K562 (cell line): ENCODE measurements at regions not wholly inside any gene's neighbourhood (a gene's known extent, or its start where the extent isn't known, plus 50 kb on each side); places are given as distances from the start of the nearest gene placed in this dataset.

ENCODE experiments used
- ATAC-seq: fragments of 200-7000 bp; cut with Tn5 transposase; 3 replicates; pipeline ENCODE4 v1.9.1; 2020; ENCODE audit warnings: moderate library complexity
- BruUV-seq: library from RNA; stranded (reverse); fragments of 400-500 nt; replicated peaks from 2 replicates; lab custom pipeline; 2021; lab: Mats Ljungman, UMichigan
- CTCF ChIA-PET: fragments of 300-600 bp; formaldehyde crosslinking; extraction: SDS; loops from one replicate; lab custom pipeline; 2021; ENCODE audit warnings: low intra/inter-chr PET ratio; lab: Yijun Ruan, JAX
- POLR2A ChIA-PET: fragments of 300-600, 350-650 bp; sonication (Branson Sonifier 250); formaldehyde crosslinking; extraction: SDS; loops from one replicate; lab custom pipeline; 2021; ENCODE audit warnings: antibody characterized with exemption, inconsistent platforms; lab: Yijun Ruan, JAX
- DNase-seq, 4 experiments: peaks; one replicate each; pipeline versions ENCODE4 v3.0.0 to v3.0.0-alpha.2; 2011 to 2018; ENCODE audit warnings: low spot score in 3 of 4, mixed read lengths in 3 of 4; ENCODE audit errors: extremely low read depth in 1 of 4
- FAIRE-seq: peaks from 2 replicates; lab custom pipeline; 2011; peaks lifted over from hg19 to GRCh38; lab: Jason Lieb, UNC
- H2AFZ ChIP-seq: 2 replicates; pipeline ENCODE4 v1.6.0; 2011; ENCODE audit warnings: low read depth, low read length, control low read depth, inconsistent platforms
- H3K27ac ChIP-seq: fragments of 200-600 bp; 3 replicates; pipeline ENCODE4 v1.8.0; 2011; ENCODE audit warnings: low read depth, mild to moderate bottlenecking, control low read depth, inconsistent platforms, low read length, moderate library complexity, mixed read lengths; ENCODE audit errors: extremely low read depth
- H3K27me3 ChIP-seq, 2 experiments: fragments of 300-600 bp in 1 of 2; 2 replicates in 1 of 2; 3 replicates in 1 of 2; pipeline versions ENCODE4 v1.6.0 to v1.8.0; 2011; ENCODE audit warnings: inconsistent platforms in 2 of 2, low read length in 2 of 2, mild to moderate bottlenecking in 1 of 2, mixed read lengths in 1 of 2, moderate library complexity in 1 of 2; ENCODE audit not compliant: control insufficient read depth in 2 of 2, insufficient read depth in 2 of 2
- H3K36me3 ChIP-seq: fragments of 300-600 bp; 3 replicates; pipeline ENCODE4 v1.8.0; 2011; ENCODE audit warnings: mild to moderate bottlenecking, low read length, inconsistent platforms; ENCODE audit not compliant: control insufficient read depth, insufficient read depth
- H3K4me1 ChIP-seq, 2 experiments: fragments of 200-600 bp in 1 of 2; replicated peaks in 1 of 2; 2 replicates in 1 of 2; 3 replicates in 1 of 2; pipeline versions ENCODE4 v1.5.1 to v1.8.0; 2011; ENCODE audit warnings: inconsistent platforms in 2 of 2, low read length in 2 of 2, mild to moderate bottlenecking in 1 of 2, mixed read lengths in 1 of 2, moderate library complexity in 1 of 2; ENCODE audit not compliant: control insufficient read depth in 2 of 2, insufficient read depth in 2 of 2
- H3K4me2 ChIP-seq: 2 replicates; pipeline ENCODE4 v1.6.1; 2011; ENCODE audit warnings: low read length, control low read depth, inconsistent platforms, mixed read lengths; ENCODE audit not compliant: insufficient read depth
- H3K4me3 ChIP-seq: fragments of 200-600 bp; sonication (generic), shearing (Covaris generic); 2 replicates; pipeline ENCODE4 v1.5.1; 2016; ENCODE audit warnings: control low read depth, inconsistent platforms
- H3K79me2 ChIP-seq: fragments of 200-600 bp; 3 replicates; pipeline ENCODE4 v1.8.0; 2011; ENCODE audit warnings: low read length, inconsistent platforms; ENCODE audit not compliant: control insufficient read depth, insufficient read depth
- H3K9ac ChIP-seq, 2 experiments: 2 replicates each; pipeline versions ENCODE4 v1.6.0 to v1.6.1; 2011; ENCODE audit warnings: low read depth in 2 of 2, low read length in 2 of 2, control low read depth in 1 of 2, inconsistent platforms in 1 of 2, mild to moderate bottlenecking in 1 of 2, mixed read lengths in 1 of 2; ENCODE audit not compliant: insufficient read depth in 1 of 2
- H3K9me1 ChIP-seq: one replicate; pipeline ENCODE4 v1.6.0; 2011; ENCODE audit warnings: inconsistent platforms, mild to moderate bottlenecking, low read length, moderate library complexity; ENCODE audit not compliant: control insufficient read depth, insufficient read depth
- H3K9me3 ChIP-seq: replicated peaks from 2 replicates; pipeline ENCODE4 v1.5.1; 2011; ENCODE audit warnings: low read depth, low read length, inconsistent platforms; ENCODE audit not compliant: control insufficient read depth, insufficient read depth
- H4K20me1 ChIP-seq: replicated peaks from 2 replicates; pipeline ENCODE4 v1.6.1; 2011; ENCODE audit warnings: low read length, inconsistent platforms, mixed read lengths; ENCODE audit not compliant: control insufficient read depth, insufficient read depth
- MCM5 ChIP-seq: fragments of 450-650 bp; IDR thresholded peaks from 2 replicates; pipeline ENCODE4 v1.6.1; 2016; ENCODE audit warnings: low read depth
- NFXL1 ChIP-seq: fragments of 450-650 bp; formaldehyde crosslinking; IDR thresholded peaks from 2 replicates; pipeline ENCODE4 v1.4.0; 2021; ENCODE audit warnings: mild to moderate bottlenecking
- PCBP1 ChIP-seq: fragments of 200-400 bp; formaldehyde crosslinking; IDR thresholded peaks from 2 replicates; pipeline ENCODE4 v1.6.1; 2018; ENCODE audit warnings: mild to moderate bottlenecking, low read depth, low read length; ENCODE audit not compliant: poor library complexity, severe bottlenecking
- PML ChIP-seq: IDR thresholded peaks from 2 replicates; pipeline ENCODE4 v1.6.1; 2012; ENCODE audit warnings: low read length, inconsistent platforms
- POLR3A ChIP-seq: IDR thresholded peaks from 2 replicates; pipeline ENCODE4 v1.6.1; 2011; ENCODE audit warnings: borderline replicate concordance, mild to moderate bottlenecking, moderate library complexity; ENCODE audit not compliant: insufficient read length, insufficient read depth; ENCODE audit errors: extremely low read depth
- TCFL5 ChIP-seq: fragments of 250-450 bp; sonication (Bioruptor Pico); conservative IDR thresholded peaks from 2 replicates; pipeline ENCODE4 v1.6.1; 2021; ENCODE audit warnings: mild to moderate bottlenecking, moderate library complexity, matching md5 sums
- ZBED1 ChIP-seq: IDR thresholded peaks from 2 replicates; pipeline ENCODE4 v1.6.1; 2014
- ZBTB7A ChIP-seq: IDR thresholded peaks from 2 replicates; pipeline ENCODE4 v1.6.1; 2011; ENCODE audit warnings: low read depth, mild to moderate bottlenecking, low read length, moderate library complexity, borderline replicate concordance; ENCODE audit not compliant: control insufficient read depth
- ZNF217 ChIP-seq: sonication (generic); formaldehyde crosslinking; IDR thresholded peaks from 2 replicates; pipeline ENCODE4 v1.8.0; 2022; ENCODE audit warnings: mild to moderate bottlenecking, missing genetic modification reagents
- ZNF311 ChIP-seq: fragments of 250-450 bp; sonication (Bioruptor Pico); IDR thresholded peaks from 2 replicates; pipeline ENCODE4 v1.4.0; 2020; ENCODE audit warnings: mild to moderate bottlenecking, moderate library complexity
- WGBS: fragments of 100-300 bp; shearing (Covaris generic); methylation state at CpG from one replicate; pipeline ENCODE4 v1.1.6; 2016; ENCODE audit warnings: low coverage, mixed read lengths; ENCODE audit not compliant: insufficient coverage; ENCODE audit errors: missing lambda C conversion rate; 5-methylcytosine and 5-hydroxymethylcytosine counted together
- in situ Hi-C: fragments of 300-500 bp; cut with MboI; formaldehyde crosslinking; loops from 4 replicates; pipeline ENCODE4 v1.15.0; 2018; ENCODE audit warnings: inconsistent platforms, mixed read lengths
- intact Hi-C: fragments of 100-400 bp; cut with micrococcal nuclease; formaldehyde crosslinking; loops from 2 replicates; pipeline ENCODE4 v1.14.2; 2022
- TF ChIP-seq, protein P1 (sequence below): fragments of 450-650 bp; IDR thresholded peaks from 2 replicates; pipeline ENCODE4 v1.6.1; 2016; ENCODE audit warnings: missing biosample characterization, missing genetic modification characterization
- TF ChIP-seq, protein P2 (sequence below): sonication (generic); formaldehyde crosslinking; IDR thresholded peaks from 2 replicates; pipeline ENCODE4 v1.8.1; 2023; ENCODE audit warnings: mild to moderate bottlenecking, missing genetic modification reagents, moderate library complexity
- TF ChIP-seq, protein P3 (sequence below): fragments of 450-650 bp; IDR thresholded peaks from 2 replicates; pipeline ENCODE4 v1.6.1; 2018; ENCODE audit warnings: mild to moderate bottlenecking, low read depth; ENCODE audit not compliant: partially characterized antibody

DNA sequence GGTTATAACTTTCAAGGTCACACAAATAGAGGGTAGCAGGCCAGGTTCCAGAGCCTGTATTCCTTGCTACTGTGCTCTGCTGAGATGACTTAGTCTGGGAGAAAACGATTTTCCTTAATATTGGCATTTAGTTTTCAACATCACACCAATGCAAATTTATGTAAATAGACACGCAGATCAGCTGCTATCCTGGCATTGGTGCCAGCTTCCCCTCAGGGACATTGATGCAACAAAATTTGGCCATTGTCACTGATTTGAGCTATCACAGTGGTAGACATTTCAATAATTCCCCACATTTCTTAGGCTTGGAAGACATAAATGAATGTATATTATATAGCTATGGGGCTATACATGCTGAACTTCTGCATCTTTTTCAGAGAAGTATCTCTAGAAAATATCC is 71.6 kb upstream of the ASTN2 start:
- Histone ChIP-seq H3K4me1 (no peaks in the 10 kb centered on the region), H3K9ac (no peak overlapping the region), H3K9me1 (no peaks in the 10 kb centered on the region), H2AFZ (no peak overlapping the region), H4K20me1 (no peaks in the 10 kb centered on the region), H3K79me2 (no peaks in the 10 kb centered on the region), H3K4me3 (no peak overlapping the region), H3K4me2 (no peak overlapping the region), H3K27me3 (no peaks in the 10 kb centered on the region), H3K27ac (no peak overlapping the region), H3K9me3 (no peaks in the 10 kb centered on the region), H3K36me3 (no peaks in the 10 kb centered on the region)
- WGBS = 0% methylated on average over 2 of the region's 2 CpGs
- TF ChIP-seq ZBED1 (no peak), ZNF217 (CRISPR knock-in tag) (no peak), PML (no peak), POLR3A (no peak), PCBP1 (no peak), TCFL5 (CRISPR knock-in tag) (no peak), ZNF311 (no peak), MCM5 (no peak), ZBTB7A (no peak), NFXL1 (CRISPR knock-in tag) (no peak)
- TF ChIP-seq, protein P1, sequence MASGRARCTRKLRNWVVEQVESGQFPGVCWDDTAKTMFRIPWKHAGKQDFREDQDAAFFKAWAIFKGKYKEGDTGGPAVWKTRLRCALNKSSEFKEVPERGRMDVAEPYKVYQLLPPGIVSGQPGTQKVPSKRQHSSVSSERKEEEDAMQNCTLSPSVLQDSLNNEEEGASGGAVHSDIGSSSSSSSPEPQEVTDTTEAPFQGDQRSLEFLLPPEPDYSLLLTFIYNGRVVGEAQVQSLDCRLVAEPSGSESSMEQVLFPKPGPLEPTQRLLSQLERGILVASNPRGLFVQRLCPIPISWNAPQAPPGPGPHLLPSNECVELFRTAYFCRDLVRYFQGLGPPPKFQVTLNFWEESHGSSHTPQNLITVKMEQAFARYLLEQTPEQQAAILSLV (tag) = no peak
- TF ChIP-seq, protein P2, sequence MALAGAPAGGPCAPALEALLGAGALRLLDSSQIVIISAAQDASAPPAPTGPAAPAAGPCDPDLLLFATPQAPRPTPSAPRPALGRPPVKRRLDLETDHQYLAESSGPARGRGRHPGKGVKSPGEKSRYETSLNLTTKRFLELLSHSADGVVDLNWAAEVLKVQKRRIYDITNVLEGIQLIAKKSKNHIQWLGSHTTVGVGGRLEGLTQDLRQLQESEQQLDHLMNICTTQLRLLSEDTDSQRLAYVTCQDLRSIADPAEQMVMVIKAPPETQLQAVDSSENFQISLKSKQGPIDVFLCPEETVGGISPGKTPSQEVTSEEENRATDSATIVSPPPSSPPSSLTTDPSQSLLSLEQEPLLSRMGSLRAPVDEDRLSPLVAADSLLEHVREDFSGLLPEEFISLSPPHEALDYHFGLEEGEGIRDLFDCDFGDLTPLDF (CRISPR knock-in tag) = no peak
- TF ChIP-seq, protein P3, sequence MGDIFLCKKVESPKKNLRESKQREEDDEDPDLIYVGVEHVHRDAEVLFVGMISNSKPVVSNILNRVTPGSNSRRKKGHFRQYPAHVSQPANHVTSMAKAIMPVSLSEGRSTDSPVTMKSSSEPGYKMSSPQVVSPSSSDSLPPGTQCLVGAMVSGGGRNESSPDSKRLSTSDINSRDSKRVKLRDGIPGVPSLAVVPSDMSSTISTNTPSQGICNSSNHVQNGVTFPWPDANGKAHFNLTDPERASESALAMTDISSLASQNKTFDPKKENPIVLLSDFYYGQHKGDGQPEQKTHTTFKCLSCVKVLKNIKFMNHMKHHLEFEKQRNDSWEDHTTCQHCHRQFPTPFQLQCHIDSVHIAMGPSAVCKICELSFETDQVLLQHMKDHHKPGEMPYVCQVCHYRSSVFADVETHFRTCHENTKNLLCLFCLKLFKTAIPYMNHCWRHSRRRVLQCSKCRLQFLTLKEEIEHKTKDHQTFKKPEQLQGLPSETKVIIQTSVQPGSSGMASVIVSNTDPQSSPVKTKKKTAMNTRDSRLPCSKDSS = no peak
- ChIA-PET POLR2A (no interaction called here), CTCF (no interaction called here)
- DNase-seq (no peak), FAIRE-seq (no peak), ATAC-seq (no peak)
- BruUV-seq = no TSS peak
- intact Hi-C loops = no loop called here
- in situ Hi-C loops = no loop called here
